HFFc6 (cell line): ENCODE measurements at regions not wholly inside any gene's neighbourhood (a gene's known extent, or its start where the extent isn't known, plus 50 kb on each side); places are given as distances from the start of the nearest gene placed in this dataset.

Experiments used
- DNase-seq: peaks from one replicate; pipeline ENCODE4 v3.0.0-alpha.2; 2018
- H3K27ac Mint-ChIP-seq: 2 replicates; pipeline ENCODE4 v1.8.0; 2020; ENCODE audit warnings: mild to moderate bottlenecking, mixed read lengths
- H3K27me3 Mint-ChIP-seq: 2 replicates; pipeline ENCODE4 v1.8.0; 2021; ENCODE audit warnings: mild to moderate bottlenecking, moderate library complexity, mixed read lengths; ENCODE audit not compliant: insufficient read depth
- H3K36me3 Mint-ChIP-seq: 2 replicates; pipeline ENCODE4 v1.8.0; 2021; ENCODE audit warnings: low read depth, mixed read lengths
- H3K4me1 Mint-ChIP-seq: 2 replicates; pipeline ENCODE4 v1.8.0; 2020; ENCODE audit warnings: low read depth, mixed read lengths
- H3K4me3 Mint-ChIP-seq: 2 replicates; pipeline ENCODE4 v1.8.0; 2020; ENCODE audit warnings: mild to moderate bottlenecking, moderate library complexity, mixed read lengths
- H3K9me3 Mint-ChIP-seq: 2 replicates; pipeline ENCODE4 v1.8.0; 2020; ENCODE audit warnings: mild to moderate bottlenecking, mixed read lengths
- CTCF ChIP-seq: fragments of 200-600 bp; sonication (generic); IDR thresholded peaks from 2 replicates; pipeline ENCODE4 v1.5.0; 2021; ENCODE audit warnings: antibody characterized with exemption, mild to moderate bottlenecking

- H3K36me3 Mint-ChIP-seq, result no peaks in the 10 kb centered on the region
- H3K9me3 Mint-ChIP-seq, result peaks cover 33% of the 10 kb centered on the region
- H3K27ac Mint-ChIP-seq, result no peak overlapping the region
- no peaks in the 10 kb centered on the region for H3K4me1 Mint-ChIP-seq
- no peak for TF ChIP-seq CTCF
- H3K27me3 Mint-ChIP-seq, result no peaks in the 10 kb centered on the region
- H3K4me3 Mint-ChIP-seq, result no peak overlapping the region
- no peak for DNase-seq
Observed at GRCh38 chr14:27384124-27384523, 786.3 kb upstream of the NOVA1 start.

- H3K27ac Mint-ChIP-seq, result no peak overlapping the region
- no peak for DNase-seq
- peaks cover 34% of the 10 kb centered on the region for H3K9me3 Mint-ChIP-seq
- H3K4me3 Mint-ChIP-seq, result no peak overlapping the region
- no peak for TF ChIP-seq CTCF
- no peaks in the 10 kb centered on the region for H3K4me1 Mint-ChIP-seq
- no peaks in the 10 kb centered on the region for H3K27me3 Mint-ChIP-seq
- H3K36me3 Mint-ChIP-seq, result peaks cover 4% of the 10 kb centered on the region
Observed at GRCh38 chr14:27386391-27386790, 788.6 kb upstream of the NOVA1 start.

GRCh38 chr14:27387463-27387862 lies 789.6 kb upstream of the NOVA1 start:
- H3K36me3 Mint-ChIP-seq, result peaks cover 4% of the 10 kb centered on the region
- DNase-seq, result no peak
- no peak for TF ChIP-seq CTCF
- peaks cover 41% of the 10 kb centered on the region for H3K9me3 Mint-ChIP-seq
- H3K4me1 Mint-ChIP-seq, result no peaks in the 10 kb centered on the region
- H3K27me3 Mint-ChIP-seq, result no peaks in the 10 kb centered on the region
- H3K27ac Mint-ChIP-seq, result no peak overlapping the region
- no peak overlapping the region for H3K4me3 Mint-ChIP-seq

- no peak overlapping the region for H3K4me3 Mint-ChIP-seq
- DNase-seq, result no peak
Observed at GRCh38 chr14:27389402-27389801, 791.6 kb upstream of the NOVA1 start.

GRCh38 chr14:27390155-27390554 lies 792.3 kb upstream of the NOVA1 start:
- no peaks in the 10 kb centered on the region for H3K27me3 Mint-ChIP-seq
- H3K4me1 Mint-ChIP-seq, result no peaks in the 10 kb centered on the region
- H3K4me3 Mint-ChIP-seq, result no peak overlapping the region
- H3K36me3 Mint-ChIP-seq, result peaks cover 4% of the 10 kb centered on the region
- no peak overlapping the region for H3K27ac Mint-ChIP-seq
- peaks cover 51% of the 10 kb centered on the region for H3K9me3 Mint-ChIP-seq
- DNase-seq, result no peak
- no peak for TF ChIP-seq CTCF

More at GRCh38 chr14:27389402-27389801, 791.6 kb upstream of the NOVA1 start:
- Mint-ChIP-seq H3K27me3 (no peaks in the 10 kb centered on the region), H3K9me3 (peaks cover 48% of the 10 kb centered on the region), H3K27ac (no peak overlapping the region), H3K4me1 (no peaks in the 10 kb centered on the region), H3K36me3 (peaks cover 4% of the 10 kb centered on the region)
- TF ChIP-seq CTCF, result no peak

GRCh38 chr14:27391331-27391730 lies 793.5 kb upstream of the NOVA1 start:
- Mint-ChIP-seq H3K27ac (no peak overlapping the region), H3K4me3 (no peak overlapping the region), H3K27me3 (no peaks in the 10 kb centered on the region), H3K9me3 (peaks cover 50% of the 10 kb centered on the region), H3K4me1 (no peaks in the 10 kb centered on the region), H3K36me3 (peaks cover 4% of the 10 kb centered on the region)
- no peak for DNase-seq
- no peak for TF ChIP-seq CTCF
